GM12878 (cell line): ENCODE measurements at regions not wholly inside any gene's neighbourhood (a gene's known extent, or its start where the extent isn't known, plus 50 kb on each side); places are given as distances from the start of the nearest gene placed in this dataset.

Experiments used
- ATAC-seq: fragments of 200-7000 bp; cut with Tn5 transposase; 3 replicates; pipeline ENCODE4 v1.9.1; 2020; ENCODE audit warnings: mild to moderate bottlenecking, moderate library complexity
- BruUV-seq: library from RNA; stranded (reverse); fragments of 400-500 nt; replicated peaks from 2 replicates; lab custom pipeline; 2021; lab: Mats Ljungman, UMichigan
- CTCF ChIA-PET: fragments of 300-600 bp; sonication (Branson Sonifier 250); formaldehyde crosslinking; extraction: SDS; loops from one replicate; lab custom pipeline; 2021; ENCODE audit warnings: inconsistent platforms; lab: Yijun Ruan, JAX
- POLR2A ChIA-PET: fragments of 350-600 bp; formaldehyde crosslinking; extraction: SDS; loops from one replicate; lab custom pipeline; 2021; ENCODE audit warnings: inconsistent platforms; lab: Charles Lee
- RAD21 ChIA-PET: fragments of 300-600 bp; sonication (Branson Sonifier 250); formaldehyde crosslinking; loops from one replicate; lab custom pipeline; 2023; ENCODE audit warnings: antibody characterized with exemption; ENCODE audit not compliant: unreplicated experiment; lab: Charles Lee
- SMC1A ChIA-PET: fragments of 300-600 bp; sonication (Branson Sonifier 250); formaldehyde crosslinking; loops from one replicate; lab custom pipeline; 2023; ENCODE audit not compliant: unreplicated experiment, uncharacterized antibody; lab: Charles Lee
- DNase-seq: peaks from one replicate; pipeline ENCODE4 v3.0.0-alpha.2; 2011; ENCODE audit warnings: low read depth, low spot score
- FAIRE-seq: peaks from 3 replicates; lab custom pipeline; 2011; peaks lifted over from hg19 to GRCh38; lab: Jason Lieb, UNC
- H2AFZ ChIP-seq: 2 replicates; pipeline ENCODE4 v1.6.0; 2011; ENCODE audit warnings: low read depth, low read length, control low read depth; ENCODE audit not compliant: control insufficient read depth
- H3K27ac ChIP-seq: 2 replicates; pipeline ENCODE4 v1.5.1; 2011; ENCODE audit warnings: control low read depth; ENCODE audit not compliant: control insufficient read depth, insufficient read depth
- H3K27me3 ChIP-seq, 2 experiments: replicated peaks in 1 of 2; 2 replicates each; pipeline versions ENCODE4 v1.6.0 to v1.6.1; 2011; ENCODE audit warnings: low read length in 1 of 2; ENCODE audit not compliant: control insufficient read depth in 2 of 2, insufficient read depth in 2 of 2
- H3K36me3 ChIP-seq, 2 experiments: 2 replicates each; pipeline ENCODE4 v1.5.1; 2011; ENCODE audit warnings: low read length in 1 of 2; ENCODE audit not compliant: control insufficient read depth in 2 of 2, insufficient read depth in 2 of 2
- H3K4me1 ChIP-seq: 2 replicates; pipeline ENCODE4 v1.6.1; 2011; ENCODE audit warnings: mild to moderate bottlenecking, low read length, moderate library complexity, mixed read lengths; ENCODE audit not compliant: control insufficient read depth, insufficient read depth
- H3K4me2 ChIP-seq: 2 replicates; pipeline ENCODE4 v1.6.0; 2011; ENCODE audit warnings: control low read depth; ENCODE audit not compliant: control insufficient read depth, insufficient read depth
- H3K4me3 ChIP-seq: fragments of 200-600 bp; sonication (generic); 2 replicates; pipeline ENCODE4 v1.5.1; 2016
- H3K79me2 ChIP-seq: 2 replicates; pipeline ENCODE4 v1.6.0; 2011; ENCODE audit warnings: low read length; ENCODE audit not compliant: control insufficient read depth, insufficient read depth
- H3K9ac ChIP-seq: 2 replicates; pipeline ENCODE4 v1.8.0; 2011; ENCODE audit warnings: low read length, control low read depth, mixed read lengths; ENCODE audit not compliant: control insufficient read depth, insufficient read depth
- H3K9me3 ChIP-seq: replicated peaks from 3 replicates; pipeline ENCODE4 v1.5.1; 2011; ENCODE audit warnings: mild to moderate bottlenecking, low read length; ENCODE audit not compliant: control insufficient read depth, insufficient read depth
- H4K20me1 ChIP-seq: 2 replicates; pipeline ENCODE4 v1.6.0; 2011; ENCODE audit not compliant: control insufficient read depth, insufficient read depth
- CHD4 ChIP-seq: fragments of 200-600 bp; sonication (generic); IDR thresholded peaks from 2 replicates; pipeline ENCODE4 v1.6.1; 2016; ENCODE audit warnings: mild to moderate bottlenecking
- ESRRA ChIP-seq: IDR thresholded peaks from 2 replicates; pipeline ENCODE4 v1.6.1; 2012; ENCODE audit warnings: mild to moderate bottlenecking, low read length, improper control_type of control experiment
- JUND ChIP-seq: IDR thresholded peaks from 2 replicates; pipeline ENCODE4 v1.6.1; 2012; ENCODE audit warnings: low read depth, mild to moderate bottlenecking, low read length, improper control_type of control experiment, moderate library complexity
- RBBP5 ChIP-seq: fragments of 200-600 bp; sonication (generic); conservative IDR thresholded peaks from 2 replicates; pipeline ENCODE4 v1.6.1; 2016
- SREBF1 ChIP-seq: IDR thresholded peaks from 2 replicates; pipeline ENCODE4 v1.6.1; 2012; ENCODE audit warnings: mild to moderate bottlenecking, low read length
- WGBS: methylation state at CpG from one replicate; pipeline ENCODE4 v1.1.6; 2016; ENCODE audit warnings: low lambda C conversion rate; ENCODE audit not compliant: insufficient replicate concordance, insufficient coverage; ENCODE audit errors: missing lambda C conversion rate; 5-methylcytosine and 5-hydroxymethylcytosine counted together
- in situ Hi-C: fragments of 300-500 bp; cut with MboI; formaldehyde crosslinking; loops from 9 replicates; pipeline ENCODE4 v1.14.3; 2018; ENCODE audit warnings: mixed read lengths
- intact Hi-C: fragments of 100-400 bp; cut with micrococcal nuclease; formaldehyde crosslinking; loops from one replicate; pipeline ENCODE4 v1.14.2; 2022; ENCODE audit not compliant: unreplicated experiment
- TF ChIP-seq, protein P1 (sequence below): fragments of 450-650 bp; IDR thresholded peaks from 2 replicates; pipeline ENCODE4 v1.6.1; 2017; ENCODE audit warnings: mild to moderate bottlenecking, moderate library complexity
- TF ChIP-seq, protein P2 (sequence below): fragments of 450-650 bp; IDR thresholded peaks from 2 replicates; pipeline ENCODE4 v1.6.1; 2018; ENCODE audit warnings: mild to moderate bottlenecking, low read depth, moderate library complexity; ENCODE audit not compliant: partially characterized antibody
- TF ChIP-seq, protein P3 (sequence below): IDR thresholded peaks from 2 replicates; pipeline ENCODE4 v1.6.1; 2012; ENCODE audit warnings: mild to moderate bottlenecking, low read depth, low read length
- TF ChIP-seq, protein P4 (sequence below): IDR thresholded peaks from 2 replicates; pipeline ENCODE4 v1.6.1; 2012; ENCODE audit warnings: low read length, inconsistent platforms

GRCh38 chr2:116810071-116810470, 1004.4 kb upstream of the DDX18 start (continued):
- TF ChIP-seq, protein P1, sequence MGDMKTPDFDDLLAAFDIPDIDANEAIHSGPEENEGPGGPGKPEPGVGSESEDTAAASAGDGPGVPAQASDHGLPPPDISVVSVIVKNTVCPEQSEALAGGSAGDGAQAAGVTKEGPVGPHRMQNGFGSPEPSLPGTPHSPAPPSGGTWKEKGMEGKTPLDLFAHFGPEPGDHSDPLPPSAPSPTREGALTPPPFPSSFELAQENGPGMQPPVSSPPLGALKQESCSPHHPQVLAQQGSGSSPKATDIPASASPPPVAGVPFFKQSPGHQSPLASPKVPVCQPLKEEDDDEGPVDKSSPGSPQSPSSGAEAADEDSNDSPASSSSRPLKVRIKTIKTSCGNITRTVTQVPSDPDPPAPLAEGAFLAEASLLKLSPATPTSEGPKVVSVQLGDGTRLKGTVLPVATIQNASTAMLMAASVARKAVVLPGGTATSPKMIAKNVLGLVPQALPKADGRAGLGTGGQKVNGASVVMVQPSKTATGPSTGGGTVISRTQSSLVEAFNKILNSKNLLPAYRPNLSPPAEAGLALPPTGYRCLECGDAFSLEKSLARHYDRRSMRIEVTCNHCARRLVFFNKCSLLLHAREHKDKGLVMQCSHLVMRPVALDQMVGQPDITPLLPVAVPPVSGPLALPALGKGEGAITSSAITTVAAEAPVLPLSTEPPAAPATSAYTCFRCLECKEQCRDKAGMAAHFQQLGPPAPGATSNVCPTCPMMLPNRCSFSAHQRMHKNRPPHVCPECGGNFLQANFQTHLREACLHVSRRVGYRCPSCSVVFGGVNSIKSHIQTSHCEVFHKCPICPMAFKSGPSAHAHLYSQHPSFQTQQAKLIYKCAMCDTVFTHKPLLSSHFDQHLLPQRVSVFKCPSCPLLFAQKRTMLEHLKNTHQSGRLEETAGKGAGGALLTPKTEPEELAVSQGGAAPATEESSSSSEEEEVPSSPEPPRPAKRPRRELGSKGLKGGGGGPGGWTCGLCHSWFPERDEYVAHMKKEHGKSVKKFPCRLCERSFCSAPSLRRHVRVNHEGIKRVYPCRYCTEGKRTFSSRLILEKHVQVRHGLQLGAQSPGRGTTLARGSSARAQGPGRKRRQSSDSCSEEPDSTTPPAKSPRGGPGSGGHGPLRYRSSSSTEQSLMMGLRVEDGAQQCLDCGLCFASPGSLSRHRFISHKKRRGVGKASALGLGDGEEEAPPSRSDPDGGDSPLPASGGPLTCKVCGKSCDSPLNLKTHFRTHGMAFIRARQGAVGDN, result no peak
- TF ChIP-seq RBBP5 (no peak), ESRRA (no peak), SREBF1 (no peak)
- TF ChIP-seq, protein P2, sequence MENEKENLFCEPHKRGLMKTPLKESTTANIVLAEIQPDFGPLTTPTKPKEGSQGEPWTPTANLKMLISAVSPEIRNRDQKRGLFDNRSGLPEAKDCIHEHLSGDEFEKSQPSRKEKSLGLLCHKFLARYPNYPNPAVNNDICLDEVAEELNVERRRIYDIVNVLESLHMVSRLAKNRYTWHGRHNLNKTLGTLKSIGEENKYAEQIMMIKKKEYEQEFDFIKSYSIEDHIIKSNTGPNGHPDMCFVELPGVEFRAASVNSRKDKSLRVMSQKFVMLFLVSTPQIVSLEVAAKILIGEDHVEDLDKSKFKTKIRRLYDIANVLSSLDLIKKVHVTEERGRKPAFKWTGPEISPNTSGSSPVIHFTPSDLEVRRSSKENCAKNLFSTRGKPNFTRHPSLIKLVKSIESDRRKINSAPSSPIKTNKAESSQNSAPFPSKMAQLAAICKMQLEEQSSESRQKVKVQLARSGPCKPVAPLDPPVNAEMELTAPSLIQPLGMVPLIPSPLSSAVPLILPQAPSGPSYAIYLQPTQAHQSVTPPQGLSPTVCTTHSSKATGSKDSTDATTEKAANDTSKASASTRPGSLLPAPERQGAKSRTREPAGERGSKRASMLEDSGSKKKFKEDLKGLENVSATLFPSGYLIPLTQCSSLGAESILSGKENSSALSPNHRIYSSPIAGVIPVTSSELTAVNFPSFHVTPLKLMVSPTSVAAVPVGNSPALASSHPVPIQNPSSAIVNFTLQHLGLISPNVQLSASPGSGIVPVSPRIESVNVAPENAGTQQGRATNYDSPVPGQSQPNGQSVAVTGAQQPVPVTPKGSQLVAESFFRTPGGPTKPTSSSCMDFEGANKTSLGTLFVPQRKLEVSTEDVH, result no peak

DNA sequence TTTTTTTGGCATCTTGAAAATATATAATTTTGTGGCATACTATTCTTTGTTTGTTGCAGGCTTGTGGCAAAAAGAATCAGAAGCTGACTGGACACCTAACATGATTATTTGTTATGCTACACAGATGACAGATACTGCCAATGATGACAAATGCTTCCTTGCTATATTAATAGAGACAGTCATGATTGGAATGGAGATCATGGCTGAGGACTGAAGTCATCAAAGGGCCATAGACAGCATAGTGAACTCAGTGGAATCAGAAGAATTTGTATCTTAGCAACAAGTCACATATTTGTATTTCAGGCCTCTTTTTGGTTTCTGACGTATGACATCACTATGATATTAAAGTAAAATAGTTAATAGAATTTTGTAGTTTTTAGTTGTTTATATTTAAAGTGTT, 1003.8 kb upstream of the DDX18 start:
- ChIA-PET RAD21 (no interaction called here), CTCF (no interaction called here), SMC1A (no interaction called here), POLR2A (no interaction called here)
- Histone ChIP-seq H3K36me3 (no peaks in the 10 kb centered on the region), H3K79me2 (no peaks in the 10 kb centered on the region), H3K27me3 (no peaks in the 10 kb centered on the region), H3K4me3 (no peak overlapping the region), H3K9ac (no peak overlapping the region), H3K4me1 (no peaks in the 10 kb centered on the region), H3K9me3 (no peaks in the 10 kb centered on the region), H2AFZ (no peak overlapping the region), H3K27ac (no peak overlapping the region), H3K4me2 (no peak overlapping the region), H4K20me1 (no peaks in the 10 kb centered on the region)
- BruUV-seq, result no TSS peak
- TF ChIP-seq JUND (no peak), CHD4 (no peak)
- TF ChIP-seq, protein P3, sequence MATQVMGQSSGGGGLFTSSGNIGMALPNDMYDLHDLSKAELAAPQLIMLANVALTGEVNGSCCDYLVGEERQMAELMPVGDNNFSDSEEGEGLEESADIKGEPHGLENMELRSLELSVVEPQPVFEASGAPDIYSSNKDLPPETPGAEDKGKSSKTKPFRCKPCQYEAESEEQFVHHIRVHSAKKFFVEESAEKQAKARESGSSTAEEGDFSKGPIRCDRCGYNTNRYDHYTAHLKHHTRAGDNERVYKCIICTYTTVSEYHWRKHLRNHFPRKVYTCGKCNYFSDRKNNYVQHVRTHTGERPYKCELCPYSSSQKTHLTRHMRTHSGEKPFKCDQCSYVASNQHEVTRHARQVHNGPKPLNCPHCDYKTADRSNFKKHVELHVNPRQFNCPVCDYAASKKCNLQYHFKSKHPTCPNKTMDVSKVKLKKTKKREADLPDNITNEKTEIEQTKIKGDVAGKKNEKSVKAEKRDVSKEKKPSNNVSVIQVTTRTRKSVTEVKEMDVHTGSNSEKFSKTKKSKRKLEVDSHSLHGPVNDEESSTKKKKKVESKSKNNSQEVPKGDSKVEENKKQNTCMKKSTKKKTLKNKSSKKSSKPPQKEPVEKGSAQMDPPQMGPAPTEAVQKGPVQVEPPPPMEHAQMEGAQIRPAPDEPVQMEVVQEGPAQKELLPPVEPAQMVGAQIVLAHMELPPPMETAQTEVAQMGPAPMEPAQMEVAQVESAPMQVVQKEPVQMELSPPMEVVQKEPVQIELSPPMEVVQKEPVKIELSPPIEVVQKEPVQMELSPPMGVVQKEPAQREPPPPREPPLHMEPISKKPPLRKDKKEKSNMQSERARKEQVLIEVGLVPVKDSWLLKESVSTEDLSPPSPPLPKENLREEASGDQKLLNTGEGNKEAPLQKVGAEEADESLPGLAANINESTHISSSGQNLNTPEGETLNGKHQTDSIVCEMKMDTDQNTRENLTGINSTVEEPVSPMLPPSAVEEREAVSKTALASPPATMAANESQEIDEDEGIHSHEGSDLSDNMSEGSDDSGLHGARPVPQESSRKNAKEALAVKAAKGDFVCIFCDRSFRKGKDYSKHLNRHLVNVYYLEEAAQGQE, result no peak
- TF ChIP-seq, protein P4, sequence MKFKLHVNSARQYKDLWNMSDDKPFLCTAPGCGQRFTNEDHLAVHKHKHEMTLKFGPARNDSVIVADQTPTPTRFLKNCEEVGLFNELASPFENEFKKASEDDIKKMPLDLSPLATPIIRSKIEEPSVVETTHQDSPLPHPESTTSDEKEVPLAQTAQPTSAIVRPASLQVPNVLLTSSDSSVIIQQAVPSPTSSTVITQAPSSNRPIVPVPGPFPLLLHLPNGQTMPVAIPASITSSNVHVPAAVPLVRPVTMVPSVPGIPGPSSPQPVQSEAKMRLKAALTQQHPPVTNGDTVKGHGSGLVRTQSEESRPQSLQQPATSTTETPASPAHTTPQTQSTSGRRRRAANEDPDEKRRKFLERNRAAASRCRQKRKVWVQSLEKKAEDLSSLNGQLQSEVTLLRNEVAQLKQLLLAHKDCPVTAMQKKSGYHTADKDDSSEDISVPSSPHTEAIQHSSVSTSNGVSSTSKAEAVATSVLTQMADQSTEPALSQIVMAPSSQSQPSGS, result no peak
- in situ Hi-C loops (no loop called here), intact Hi-C loops (no loop called here)
- WGBS, result 3% methylated on average over 1 of the region's 1 CpG
- ATAC-seq (no peak), DNase-seq (no peak), FAIRE-seq (no peak)
